ENCODE measurements at regions not wholly inside any gene's neighbourhood (a gene's known extent, or its start where the extent isn't known, plus 50 kb on each side); places are given as distances from the start of the nearest gene placed in this dataset.

- H3K9me2 ChIP-seq, result no peaks in the 10 kb centered on the region
- no peak for TF ChIP-seq MEF2A (IDR thresholded peaks at IDR 0.05; ENCODE audit: borderline replicate concordance, low read depth)
- no peak for TF ChIP-seq REST (IDR thresholded peaks at IDR 0.05; ENCODE audit: low read depth, low read length)
- no peak for TF ChIP-seq PBX3 (IDR thresholded peaks at IDR 0.05)
- TF ChIP-seq CTCF (IDR thresholded peaks at IDR 0.05), result no peak
- TF ChIP-seq CHD2 (IDR thresholded peaks at IDR 0.05; ENCODE audit: low read length, partially characterized antibody), result no peak
- TF ChIP-seq USF2 (IDR thresholded peaks at IDR 0.05; ENCODE audit: borderline replicate concordance, low read depth, low read length), result no peak
- TF ChIP-seq RXRA (IDR thresholded peaks at IDR 0.05; ENCODE audit: borderline replicate concordance, low read depth), result no peak
- no peaks in the 10 kb centered on the region for H3K9me3 ChIP-seq
- no peak overlapping the region for H3K9ac ChIP-seq
- POLR2A ChIA-PET, result no interaction called here
- H3K4me1 ChIP-seq (ENCODE audit: control insufficient read depth in 1 of 2, insufficient read depth in 2 of 2, low read depth in 1 of 2, low read length in 1 of 2), result peaks cover 0 to under 1% of the 10 kb centered on the region in 2 experiments; a peak in 2 of 4 replicates
- no peaks in the 10 kb centered on the region for H4K20me1 ChIP-seq (ENCODE audit: insufficient read depth)
- DNase-seq, result no peak
- no peak overlapping the region for H3K4me3 ChIP-seq (ENCODE audit: low read depth in 2 of 2, low read length in 1 of 2)
- no peaks in the 10 kb centered on the region for H3K79me2 ChIP-seq (ENCODE audit: insufficient read depth)
- 63% methylated on average over 4 of the region's 5 CpGs for WGBS (ENCODE audit: low lambda C conversion rate)
- CTCF ChIA-PET, result interaction anchor here (1.0 kb wide), 1 partner anchor 25 kb away, joined by 3 read pairs; no protein-coding TSS in a partner anchor
- no peak overlapping the region for H2AFZ ChIP-seq (ENCODE audit: low read depth)
- no peaks in the 10 kb centered on the region for H3K27me3 ChIP-seq (ENCODE audit: insufficient read depth)
- H3K4me2 ChIP-seq, result no peak overlapping the region
- no peaks in the 10 kb centered on the region for H3F3A ChIP-seq (replicated peaks; ENCODE audit: insufficient read depth)
- no peaks in the 10 kb centered on the region for H3K36me3 ChIP-seq (replicated peaks in 1 of 2; ENCODE audit: control insufficient read depth in 1 of 2, insufficient read depth in 2 of 2, low read length in 1 of 2)
- H3K27ac ChIP-seq (ENCODE audit: low read depth in 2 of 2, low read length in 1 of 2), result no peak overlapping the region
Measured at GRCh38 chr3:64832098-64832497, 144.3 kb upstream of the ADAMTS9 start.

- H3K9ac ChIP-seq, result no peak overlapping the region
- WGBS (ENCODE audit: low lambda C conversion rate), result 90% methylated on average over 4 of the region's 4 CpGs
- no peak for TF ChIP-seq YY1 (IDR thresholded peaks at IDR 0.05; ENCODE audit: low read depth)
- no peak for TF ChIP-seq ZBTB33 (IDR thresholded peaks at IDR 0.05; ENCODE audit: borderline replicate concordance, low read depth)
- TF ChIP-seq NFIC (IDR thresholded peaks at IDR 0.05; ENCODE audit: borderline replicate concordance), result no peak
- no peak for TF ChIP-seq EZH2phosphoT487 (IDR thresholded peaks at IDR 0.05; ENCODE audit: borderline replicate concordance, low read depth)
- TF ChIP-seq REST (IDR thresholded peaks at IDR 0.05; ENCODE audit: low read depth, low read length), result no peak
- TF ChIP-seq MAX (IDR thresholded peaks at IDR 0.05; ENCODE audit: low read depth), result no peak
Measured at GRCh38 chr3:64830681-64831080, 142.9 kb upstream of the ADAMTS9 start.

More at GRCh38 chr3:64830681-64831080, 142.9 kb upstream of the ADAMTS9 start:
- H3K4me1 ChIP-seq (ENCODE audit: control insufficient read depth in 1 of 2, insufficient read depth in 2 of 2, low read depth in 1 of 2, low read length in 1 of 2), result no peaks in the 10 kb centered on the region; a peak in 1 of 4 replicates
- no peak overlapping the region for H3K27ac ChIP-seq (ENCODE audit: low read depth in 2 of 2, low read length in 1 of 2)
- H3K79me2 ChIP-seq (ENCODE audit: insufficient read depth), result no peaks in the 10 kb centered on the region
- no peaks in the 10 kb centered on the region for H4K20me1 ChIP-seq (ENCODE audit: insufficient read depth)
- no peaks in the 10 kb centered on the region for H3K9me3 ChIP-seq
- no peaks in the 10 kb centered on the region for H3K27me3 ChIP-seq (ENCODE audit: insufficient read depth)
- H3K4me2 ChIP-seq, result no peak overlapping the region
- ChIA-PET CTCF (interaction anchor here (1.3 kb wide), 1 partner anchor 16 kb away, joined by 4 read pairs; no protein-coding TSS in a partner anchor), POLR2A (no interaction called here)
- H2AFZ ChIP-seq (ENCODE audit: low read depth), result no peak overlapping the region
- H3F3A ChIP-seq (replicated peaks; ENCODE audit: insufficient read depth), result no peaks in the 10 kb centered on the region
- H3K9me2 ChIP-seq, result no peaks in the 10 kb centered on the region
- H3K36me3 ChIP-seq (replicated peaks in 1 of 2; ENCODE audit: control insufficient read depth in 1 of 2, insufficient read depth in 2 of 2, low read length in 1 of 2), result no peaks in the 10 kb centered on the region
- H3K4me3 ChIP-seq (ENCODE audit: low read depth in 2 of 2, low read length in 1 of 2), result no peak overlapping the region
- no peak for DNase-seq
